Activated CD8-positive, alpha-beta memory T cell treated with anti-CD3 and anti-CD28 coated beads for 36 hours (primary cell): ENCODE measurements at regions not wholly inside any gene's neighbourhood (a gene's known extent, or its start where the extent isn't known, plus 50 kb on each side); places are given as distances from the start of the nearest gene placed in this dataset.

Source experiments
- CTCF ChIA-PET: fragments of 350-600 bp; sonication (Branson Sonifier 250); formaldehyde crosslinking; loops from one replicate; lab custom pipeline; 2021; ENCODE audit warnings: antibody characterized with exemption; lab: Charles Lee
- POLR2A ChIA-PET: fragments of 350-600 bp; sonication (Branson Sonifier 250); formaldehyde crosslinking; loops from one replicate; lab custom pipeline; 2021; ENCODE audit warnings: antibody characterized with exemption; lab: Charles Lee

DNA sequence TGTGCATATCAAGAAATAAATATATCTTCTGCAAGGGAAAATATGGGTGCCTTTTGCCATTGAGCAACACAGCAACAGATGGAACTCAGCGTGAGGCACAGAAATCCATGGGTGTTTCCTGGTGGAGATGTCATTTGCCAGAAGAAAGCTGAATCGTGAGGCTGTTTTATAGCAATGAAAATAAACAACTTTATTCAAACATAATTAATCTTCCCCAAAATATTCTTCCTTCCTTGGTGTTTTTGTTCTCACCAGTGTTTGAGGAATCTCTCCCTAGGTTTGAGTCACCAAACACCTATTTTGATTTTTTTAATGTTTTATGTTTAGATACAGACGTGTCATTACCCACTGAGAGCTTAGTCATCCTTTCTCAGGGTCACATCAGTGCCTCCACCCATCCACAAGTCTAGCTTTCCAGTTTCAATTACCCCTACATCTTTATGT lies 65.8 kb upstream of the PAPPA start:
- ChIA-PET CTCF (no interaction called here), POLR2A (no interaction called here)

DNA sequence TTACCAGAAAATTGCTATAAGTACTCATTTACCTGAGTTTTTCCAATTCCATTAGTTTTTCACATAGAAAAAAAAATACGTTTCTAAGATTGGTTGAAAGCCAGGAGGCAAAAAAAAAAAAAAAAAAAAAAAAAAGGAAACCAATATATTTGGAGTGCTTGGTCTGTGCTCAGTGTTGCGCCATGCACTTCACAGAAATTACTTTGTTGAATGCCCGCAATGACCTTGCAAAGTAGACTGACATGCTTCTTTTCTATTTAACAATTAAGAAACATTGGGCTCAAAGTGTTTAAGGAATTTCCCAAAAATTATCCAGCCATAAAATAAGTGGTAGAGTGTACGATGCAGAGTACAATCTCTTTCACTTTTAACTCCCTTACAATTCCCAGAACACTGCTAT lies 65.2 kb upstream of the PAPPA start:
- CTCF ChIA-PET, result no interaction called here
- POLR2A ChIA-PET, result no interaction called here

DNA sequence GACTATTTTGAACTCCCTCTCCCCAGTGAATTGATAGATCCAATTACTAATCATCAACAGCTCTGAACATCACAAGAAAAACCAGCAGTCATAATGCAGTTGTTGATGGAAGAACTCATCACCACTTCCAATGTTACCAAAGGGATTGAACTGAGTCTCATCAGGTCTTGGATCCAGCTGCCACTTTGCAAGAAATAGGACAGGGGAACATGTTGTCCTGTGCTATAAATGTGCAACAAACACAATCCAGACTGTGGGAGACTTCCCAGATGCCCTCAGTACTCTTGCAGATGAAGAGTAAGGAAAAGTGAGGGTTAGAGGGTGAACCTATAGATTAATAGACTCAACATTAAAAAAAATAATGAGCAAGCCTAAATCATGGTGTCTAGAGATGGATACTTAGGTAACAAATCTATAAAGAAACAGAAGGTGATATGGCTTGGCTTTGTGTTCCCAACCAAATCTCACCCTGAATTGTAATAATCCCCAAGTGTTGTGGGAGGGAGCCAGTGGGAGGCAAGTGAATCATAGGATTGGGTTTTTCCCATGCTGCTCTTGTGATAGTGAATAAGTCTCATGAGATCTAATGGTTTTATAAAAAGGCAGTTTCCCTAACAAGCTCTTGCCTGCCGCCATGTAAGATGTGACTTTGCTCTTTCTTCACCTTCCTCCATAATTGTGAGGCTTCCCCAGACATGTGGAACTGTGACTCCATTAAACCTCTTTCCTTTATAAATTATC lies 63.4 kb upstream of the PAPPA start:
- POLR2A ChIA-PET, result no interaction called here
- CTCF ChIA-PET, result no interaction called here

DNA sequence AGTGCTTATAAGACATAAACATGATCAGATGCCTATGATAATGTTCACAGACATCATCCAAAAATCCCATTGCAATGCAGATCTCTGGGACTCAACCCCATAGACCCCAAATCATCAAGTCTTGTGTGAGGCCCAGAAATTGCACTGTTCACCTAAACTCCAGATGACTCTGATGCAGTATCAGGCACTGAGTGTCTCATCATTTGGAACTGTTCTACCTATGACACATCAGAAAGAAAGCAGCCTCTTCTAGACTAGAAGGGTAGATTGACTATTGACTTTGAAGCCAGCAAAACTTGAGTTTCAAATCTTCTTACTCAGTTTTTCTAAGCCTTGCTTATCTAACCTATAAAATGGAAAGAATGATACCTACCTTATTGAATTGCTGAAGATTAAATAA lies 58.7 kb upstream of the PAPPA start:
- CTCF ChIA-PET, result no interaction called here

DNA sequence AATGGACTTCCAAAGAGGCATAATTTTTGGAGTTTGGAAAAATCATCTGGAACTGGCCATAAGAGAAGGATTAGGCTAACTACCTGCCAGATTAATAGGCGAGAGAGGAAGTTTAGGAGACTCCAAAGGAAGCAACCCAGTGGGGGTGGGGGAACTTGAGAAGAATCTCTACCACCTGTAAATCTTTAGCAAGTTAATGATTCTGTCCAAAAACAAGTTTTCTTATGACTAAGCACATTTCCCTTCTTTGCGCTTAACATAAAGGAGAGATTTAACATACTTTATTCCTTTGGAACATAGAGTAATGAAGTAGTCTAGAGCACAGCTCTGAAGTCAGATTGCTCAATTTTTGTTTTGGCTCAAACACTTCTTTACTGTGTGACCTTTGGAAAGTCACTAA lies 58.2 kb upstream of the PAPPA start:
- POLR2A ChIA-PET, result no interaction called here
- CTCF ChIA-PET, result no interaction called here

More for the DNA sequence above, 58.7 kb upstream of the PAPPA start:
- POLR2A ChIA-PET, result no interaction called here

DNA sequence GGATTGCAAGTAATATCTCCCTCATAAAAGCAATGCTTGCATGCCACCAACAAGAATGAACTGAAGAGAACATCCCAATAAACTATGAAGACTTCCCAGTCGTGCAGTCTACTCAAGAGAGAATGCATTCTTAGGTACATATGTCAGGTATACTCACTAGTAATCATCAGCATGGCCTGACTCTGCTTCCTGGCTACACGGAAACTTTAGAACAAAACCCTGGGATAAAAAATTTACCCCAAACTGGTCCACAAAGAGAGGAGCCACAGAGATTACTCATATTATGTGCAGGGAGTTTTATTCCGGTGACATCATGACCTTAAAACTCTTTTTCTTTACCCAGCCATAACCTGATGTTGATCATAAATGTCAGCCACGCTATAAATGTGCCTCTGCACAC lies 57.5 kb upstream of the PAPPA start:
- ChIA-PET POLR2A (no interaction called here), CTCF (no interaction called here)

DNA sequence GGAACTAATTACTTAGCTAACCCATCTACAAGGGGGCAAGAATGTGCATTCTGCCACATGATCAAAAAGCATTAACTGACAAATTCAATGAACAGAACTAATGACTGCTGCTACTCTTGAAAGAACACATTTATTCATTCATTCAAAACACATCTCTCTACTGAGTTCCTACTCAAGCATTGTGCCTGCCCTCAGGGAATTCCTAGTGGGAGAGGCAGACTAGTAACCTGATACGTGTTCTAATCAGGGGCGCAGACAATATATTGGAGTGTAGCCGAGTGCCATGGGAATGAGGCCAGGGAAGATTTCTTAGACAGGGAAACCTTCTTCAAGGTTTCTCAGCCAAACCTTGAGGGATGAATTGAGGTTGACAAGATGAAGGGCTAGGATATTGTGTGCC lies 56.7 kb upstream of the PAPPA start:
- ChIA-PET CTCF (no interaction called here), POLR2A (no interaction called here)

DNA sequence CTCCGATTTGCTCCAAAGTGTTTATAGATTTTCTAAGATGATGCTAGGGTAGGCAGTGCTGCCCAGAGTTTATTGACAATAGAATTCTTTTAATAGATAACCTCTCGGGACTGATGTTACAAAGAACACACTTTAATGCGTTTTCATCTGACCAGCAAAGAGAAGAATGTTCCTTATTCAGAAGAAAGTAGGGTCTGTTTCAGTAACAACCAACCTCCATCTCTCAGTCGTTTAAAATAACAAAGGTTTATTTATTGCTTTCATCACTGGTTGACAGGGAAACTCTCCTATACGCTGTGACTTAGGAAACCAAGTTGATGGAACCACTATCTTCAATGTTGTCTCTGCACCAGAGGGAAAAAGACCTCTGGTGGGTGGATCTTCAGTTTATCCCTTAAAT lies 55.1 kb upstream of the PAPPA start:
- POLR2A ChIA-PET, result no interaction called here
- CTCF ChIA-PET, result no interaction called here

DNA sequence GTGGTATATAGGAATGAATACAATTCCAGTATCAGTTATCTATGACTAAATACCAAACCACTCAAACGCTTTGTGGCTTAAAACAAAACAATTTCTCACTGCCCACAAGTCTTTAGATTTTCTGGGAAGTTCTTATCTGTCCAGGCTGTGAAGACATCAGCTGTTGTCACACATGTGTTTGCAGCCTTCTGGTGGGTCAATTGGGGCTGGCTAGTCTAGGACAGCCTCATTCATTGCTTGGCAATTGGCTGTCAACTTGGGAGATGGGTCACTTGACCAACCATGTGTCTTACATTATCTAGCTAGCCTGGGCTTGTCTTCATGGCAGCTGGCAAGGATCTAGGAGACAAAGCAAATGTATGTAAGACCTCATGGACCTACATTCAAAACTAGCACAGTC lies 53.8 kb upstream of the PAPPA start:
- CTCF ChIA-PET, result no interaction called here
- POLR2A ChIA-PET, result no interaction called here

DNA sequence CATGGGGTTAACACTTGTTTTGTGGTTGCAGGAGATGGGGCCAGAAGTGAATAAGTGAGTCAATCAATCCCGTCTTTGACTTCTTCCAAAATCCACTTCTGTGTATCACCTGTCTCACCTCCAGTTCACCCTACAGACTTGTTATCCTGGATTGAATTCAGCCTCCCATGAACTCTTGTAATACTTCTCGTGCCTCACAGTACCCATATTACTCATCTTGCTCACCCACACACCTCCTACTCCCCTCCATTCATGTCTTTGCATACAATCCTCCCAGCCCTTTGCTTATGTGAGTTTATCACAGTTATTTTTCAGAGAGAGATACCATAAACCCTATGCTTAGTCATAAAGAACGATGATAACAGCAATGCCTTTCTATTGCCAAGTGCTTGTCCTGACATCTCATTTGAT lies 52.9 kb upstream of the PAPPA start:
- ChIA-PET CTCF (no interaction called here), POLR2A (no interaction called here)

DNA sequence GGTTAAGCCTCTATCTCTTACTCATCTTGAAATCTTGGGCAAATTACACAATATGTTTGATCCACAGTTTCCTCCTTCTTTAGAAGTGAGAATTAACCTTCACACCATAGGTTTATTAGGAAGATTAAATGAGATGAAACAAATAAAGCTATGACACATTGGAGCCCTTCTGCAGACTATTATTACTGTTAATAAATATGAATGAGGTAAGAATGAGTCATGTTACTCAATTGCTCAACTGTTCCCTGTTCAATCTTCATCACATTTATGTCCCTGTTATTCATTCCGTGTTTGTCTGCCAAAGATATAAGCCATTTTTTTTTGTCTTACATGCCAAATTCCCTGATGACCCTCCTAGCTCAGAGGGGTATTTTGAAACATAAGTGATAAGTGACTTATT lies 52.1 kb upstream of the PAPPA start:
- CTCF ChIA-PET, result no interaction called here
- POLR2A ChIA-PET, result no interaction called here

DNA sequence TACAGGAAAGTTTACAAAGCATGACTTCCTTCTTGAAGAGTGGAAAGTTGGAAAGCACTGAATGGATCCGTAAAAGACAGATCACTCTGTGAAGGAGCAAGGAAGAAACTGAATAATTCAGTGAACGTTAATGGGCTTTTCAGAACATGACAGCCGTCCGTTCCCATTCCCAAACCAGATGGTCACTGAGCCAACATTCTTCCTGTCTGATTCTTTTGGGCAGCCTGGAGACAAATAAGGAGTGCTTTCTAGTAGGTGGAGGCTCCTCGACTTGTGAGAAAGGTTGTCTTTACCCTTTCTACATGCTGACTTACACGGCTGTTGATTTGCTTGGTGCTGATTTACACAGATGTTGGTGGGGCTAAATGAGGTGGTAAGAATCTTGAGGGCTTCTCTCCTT lies 51.0 kb upstream of the PAPPA start:
- ChIA-PET CTCF (no interaction called here), POLR2A (no interaction called here)
